HepG2 (cell line): ENCODE measurements at regions not wholly inside any gene's neighbourhood (a gene's known extent, or its start where the extent isn't known, plus 50 kb on each side); places are given as distances from the start of the nearest gene placed in this dataset.

Experiments used
- ATAC-seq: fragments of 200-7000 bp; cut with Tn5 transposase; 3 replicates; pipeline ENCODE4 v1.9.1; 2020; ENCODE audit warnings: mild to moderate bottlenecking, moderate library complexity
- BruUV-seq: library from RNA; stranded (reverse); fragments of 400-500 nt; replicated peaks from 2 replicates; lab custom pipeline; 2021; lab: Mats Ljungman, UMichigan
- CTCF ChIA-PET: fragments of 300-600 bp; formaldehyde crosslinking; extraction: SDS; loops from one replicate; lab custom pipeline; 2021; ENCODE audit warnings: low total read pairs, inconsistent platforms, low intra/inter-chr PET ratio; lab: Yijun Ruan, JAX
- POLR2A ChIA-PET: fragments of 350-600 bp; sonication (Branson Sonifier 250); formaldehyde crosslinking; loops from one replicate; lab custom pipeline; 2020; ENCODE audit warnings: antibody characterized with exemption, inconsistent platforms; lab: Yijun Ruan, JAX
- DNase-seq: peaks from one replicate; pipeline ENCODE4 v3.0.0-alpha.2; 2015; ENCODE audit warnings: low spot score
- FAIRE-seq: peaks from 3 replicates; lab custom pipeline; 2011; peaks lifted over from hg19 to GRCh38; lab: Jason Lieb, UNC
- H2AFZ ChIP-seq: one replicate; pipeline ENCODE4 v1.6.1; 2011; ENCODE audit warnings: low read length, inconsistent platforms
- H3K27ac ChIP-seq: fragments of 300-600 bp; 3 replicates; pipeline ENCODE4 v1.8.0; 2011; ENCODE audit warnings: mixed run types, mild to moderate bottlenecking, mixed read lengths, low read length, inconsistent platforms; ENCODE audit not compliant: insufficient read depth; ENCODE audit errors: extremely low read length
- H3K27me3 ChIP-seq, 2 experiments: fragments of 200-600 bp in 1 of 2; 2 replicates in 1 of 2; 3 replicates in 1 of 2; pipeline versions ENCODE4 v1.6.0 to v1.8.0; 2011; ENCODE audit warnings: low read length in 2 of 2, mild to moderate bottlenecking in 2 of 2, moderate library complexity in 2 of 2, inconsistent platforms in 1 of 2; ENCODE audit not compliant: insufficient read depth in 2 of 2, control insufficient read depth in 1 of 2
- H3K36me3 ChIP-seq, 2 experiments: fragments of 200-600 bp in 1 of 2; replicated peaks in 1 of 2; 2 replicates in 1 of 2; 3 replicates in 1 of 2; pipeline versions ENCODE4 v1.5.1 to v1.8.0; 2011; ENCODE audit warnings: low read length in 2 of 2, inconsistent platforms in 1 of 2; ENCODE audit not compliant: insufficient read depth in 2 of 2, control insufficient read depth in 1 of 2
- H3K4me1 ChIP-seq: 2 replicates; pipeline ENCODE4 v1.5.1; 2012; ENCODE audit warnings: low read length, inconsistent platforms; ENCODE audit not compliant: insufficient read depth
- H3K4me2 ChIP-seq: 2 replicates; pipeline ENCODE4 v1.6.0; 2011; ENCODE audit warnings: low read depth, low read length, inconsistent platforms
- H3K4me3 ChIP-seq, 3 experiments: fragments of 200-600 bp in 1 of 3; sonication (generic), shearing (Covaris generic) in 1 of 3; replicated peaks in 1 of 3; 2 replicates each; pipeline ENCODE4 v1.5.1; 2011 to 2016; ENCODE audit warnings: low read length in 3 of 3, inconsistent platforms in 2 of 3, low read depth in 2 of 3, mild to moderate bottlenecking in 2 of 3, control low read depth in 1 of 3, mixed read lengths in 1 of 3; ENCODE audit not compliant: insufficient read depth in 1 of 3
- H3K79me2 ChIP-seq: one replicate; pipeline ENCODE4 v1.6.1; 2011; ENCODE audit warnings: low read length, inconsistent platforms; ENCODE audit not compliant: insufficient read depth
- H3K9ac ChIP-seq: 2 replicates; pipeline ENCODE4 v1.6.0; 2011; ENCODE audit warnings: mild to moderate bottlenecking, low read depth, low read length, inconsistent platforms; ENCODE audit not compliant: insufficient read depth
- H3K9me3 ChIP-seq: 2 replicates; pipeline ENCODE4 v1.5.1; 2012; ENCODE audit warnings: mild to moderate bottlenecking, low read length
- H4K20me1 ChIP-seq: 2 replicates; pipeline ENCODE4 v1.6.0; 2011; ENCODE audit warnings: inconsistent platforms, mild to moderate bottlenecking, low read length, moderate library complexity; ENCODE audit not compliant: insufficient read depth
- CCAR2 ChIP-seq: fragments of 200-400 bp; formaldehyde crosslinking; optimal IDR thresholded peaks from 2 replicates; pipeline ENCODE3; 2018; ENCODE audit warnings: low read depth, mild to moderate bottlenecking, low read length, moderate library complexity
- CEBPG ChIP-seq: IDR thresholded peaks from 2 replicates; pipeline ENCODE4 v1.6.1; 2016
- CHCHD3 ChIP-seq: sonication (generic); formaldehyde crosslinking; IDR thresholded peaks from 2 replicates; pipeline ENCODE4 v1.8.0; 2022; ENCODE audit warnings: mild to moderate bottlenecking, missing genetic modification reagents, moderate library complexity
- FIP1L1 ChIP-seq: fragments of 200-400 bp; formaldehyde crosslinking; IDR thresholded peaks from 2 replicates; pipeline ENCODE4 v1.6.1; 2018; ENCODE audit warnings: low read depth, mild to moderate bottlenecking, low read length, moderate library complexity, borderline replicate concordance; ENCODE audit not compliant: insufficient read depth
- HDAC2 ChIP-seq: sonication (generic); formaldehyde crosslinking; IDR thresholded peaks from 2 replicates; pipeline ENCODE4 v1.4.0; 2020; ENCODE audit warnings: missing genetic modification reagents
- KLF12 ChIP-seq: sonication (generic); formaldehyde crosslinking; IDR thresholded peaks from 2 replicates; pipeline ENCODE4 v1.4.0; 2020; ENCODE audit warnings: missing genetic modification reagents, borderline replicate concordance
- NFATC3 ChIP-seq: sonication (generic); formaldehyde crosslinking; IDR thresholded peaks from 2 replicates; pipeline ENCODE4 v1.5.1; 2020; ENCODE audit warnings: mild to moderate bottlenecking, missing genetic modification reagents
- SP1 ChIP-seq, 2 experiments: fragments of 450-650 bp in 1 of 2; sonication (generic) in 1 of 2; formaldehyde crosslinking in 1 of 2; IDR thresholded peaks; 2 replicates each; pipeline versions ENCODE4 v1.4.0 to v1.6.1; 2016 to 2020; ENCODE audit warnings: missing genetic modification reagents in 1 of 2
- SRSF1 ChIP-seq: fragments of 200-400 bp; formaldehyde crosslinking; optimal IDR thresholded peaks from 2 replicates; pipeline ENCODE3; 2017; ENCODE audit warnings: mild to moderate bottlenecking, low read depth, low read length, moderate library complexity
- U2AF1 ChIP-seq: fragments of 200-400 bp; formaldehyde crosslinking; optimal IDR thresholded peaks from 2 replicates; pipeline ENCODE3; 2017; ENCODE audit warnings: mild to moderate bottlenecking, low read depth, low read length
- ZC3H4 ChIP-seq: sonication (generic); formaldehyde crosslinking; IDR thresholded peaks from 2 replicates; pipeline ENCODE4 v1.4.0; 2020; ENCODE audit warnings: missing genetic modification reagents, borderline replicate concordance
- ZNF124 ChIP-seq: sonication (generic); formaldehyde crosslinking; IDR thresholded peaks from 2 replicates; pipeline ENCODE4 v1.4.0; 2020; ENCODE audit warnings: missing genetic modification reagents
- ZNF34 ChIP-seq: sonication (generic); formaldehyde crosslinking; IDR thresholded peaks from 2 replicates; pipeline ENCODE4 v1.4.0; 2020; ENCODE audit warnings: mild to moderate bottlenecking, missing genetic modification reagents, borderline replicate concordance
- ZNF543 ChIP-seq: sonication (generic); formaldehyde crosslinking; IDR thresholded peaks from 2 replicates; pipeline ENCODE4 v1.4.0; 2020; ENCODE audit warnings: mild to moderate bottlenecking, missing genetic modification reagents
- ZNF607 ChIP-seq: sonication (generic); formaldehyde crosslinking; IDR thresholded peaks from 2 replicates; pipeline ENCODE4 v1.5.1; 2020; ENCODE audit warnings: missing genetic modification reagents, mild to moderate bottlenecking, borderline replicate concordance
- ZNF777 ChIP-seq: sonication (generic); formaldehyde crosslinking; IDR thresholded peaks from 2 replicates; pipeline ENCODE4 v1.4.0; 2020; ENCODE audit warnings: missing genetic modification reagents
- ZSCAN5A ChIP-seq: sonication (generic); formaldehyde crosslinking; IDR thresholded peaks from 2 replicates; pipeline ENCODE4 v1.8.0; 2022; ENCODE audit warnings: mild to moderate bottlenecking, missing genetic modification reagents, borderline replicate concordance
- WGBS: methylation state at CpG from one replicate; pipeline ENCODE4 v1.1.6; 2017; ENCODE audit warnings: low lambda C conversion rate; 5-methylcytosine and 5-hydroxymethylcytosine counted together
- in situ Hi-C: cut with HindIII; loops from 2 replicates; pipeline ENCODE4 v1.10.0; 2017; ENCODE audit warnings: low pct_unique_long_range_greater_than_20kb; ENCODE audit not compliant: extremely low pct_ligation_motif_present
- intact Hi-C: fragments of 100-400 bp; cut with micrococcal nuclease; formaldehyde crosslinking; loops from one replicate; pipeline ENCODE4 v1.10.0; 2022; ENCODE audit not compliant: unreplicated experiment
- TF ChIP-seq, protein P1 (sequence below): sonication (generic); formaldehyde crosslinking; IDR thresholded peaks from 2 replicates; pipeline ENCODE4 v1.4.0; 2020; ENCODE audit warnings: missing genetic modification reagents, borderline replicate concordance

- TF ChIP-seq, protein P1, sequence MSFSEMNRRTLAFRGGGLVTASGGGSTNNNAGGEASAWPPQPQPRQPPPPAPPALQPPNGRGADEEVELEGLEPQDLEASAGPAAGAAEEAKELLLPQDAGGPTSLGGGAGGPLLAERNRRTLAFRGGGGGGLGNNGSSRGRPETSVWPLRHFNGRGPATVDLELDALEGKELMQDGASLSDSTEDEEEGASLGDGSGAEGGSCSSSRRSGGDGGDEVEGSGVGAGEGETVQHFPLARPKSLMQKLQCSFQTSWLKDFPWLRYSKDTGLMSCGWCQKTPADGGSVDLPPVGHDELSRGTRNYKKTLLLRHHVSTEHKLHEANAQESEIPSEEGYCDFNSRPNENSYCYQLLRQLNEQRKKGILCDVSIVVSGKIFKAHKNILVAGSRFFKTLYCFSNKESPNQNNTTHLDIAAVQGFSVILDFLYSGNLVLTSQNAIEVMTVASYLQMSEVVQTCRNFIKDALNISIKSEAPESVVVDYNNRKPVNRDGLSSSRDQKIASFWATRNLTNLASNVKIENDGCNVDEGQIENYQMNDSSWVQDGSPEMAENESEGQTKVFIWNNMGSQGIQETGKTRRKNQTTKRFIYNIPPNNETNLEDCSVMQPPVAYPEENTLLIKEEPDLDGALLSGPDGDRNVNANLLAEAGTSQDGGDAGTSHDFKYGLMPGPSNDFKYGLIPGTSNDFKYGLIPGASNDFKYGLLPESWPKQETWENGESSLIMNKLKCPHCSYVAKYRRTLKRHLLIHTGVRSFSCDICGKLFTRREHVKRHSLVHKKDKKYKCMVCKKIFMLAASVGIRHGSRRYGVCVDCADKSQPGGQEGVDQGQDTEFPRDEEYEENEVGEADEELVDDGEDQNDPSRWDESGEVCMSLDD (CRISPR knock-in tag) = no peak
- TF ChIP-seq ZNF124 (no peak), ZNF34 (CRISPR knock-in tag) (no peak), SP1 (IDR thresholded peaks at IDR 0.05) (no peak), SP1 (CRISPR knock-in tag; IDR thresholded peaks at IDR 0.05) (no peak)
Observed at GRCh38 chr3:30440880-30441279, 165.5 kb upstream of the TGFBR2 start (continued).

DNA sequence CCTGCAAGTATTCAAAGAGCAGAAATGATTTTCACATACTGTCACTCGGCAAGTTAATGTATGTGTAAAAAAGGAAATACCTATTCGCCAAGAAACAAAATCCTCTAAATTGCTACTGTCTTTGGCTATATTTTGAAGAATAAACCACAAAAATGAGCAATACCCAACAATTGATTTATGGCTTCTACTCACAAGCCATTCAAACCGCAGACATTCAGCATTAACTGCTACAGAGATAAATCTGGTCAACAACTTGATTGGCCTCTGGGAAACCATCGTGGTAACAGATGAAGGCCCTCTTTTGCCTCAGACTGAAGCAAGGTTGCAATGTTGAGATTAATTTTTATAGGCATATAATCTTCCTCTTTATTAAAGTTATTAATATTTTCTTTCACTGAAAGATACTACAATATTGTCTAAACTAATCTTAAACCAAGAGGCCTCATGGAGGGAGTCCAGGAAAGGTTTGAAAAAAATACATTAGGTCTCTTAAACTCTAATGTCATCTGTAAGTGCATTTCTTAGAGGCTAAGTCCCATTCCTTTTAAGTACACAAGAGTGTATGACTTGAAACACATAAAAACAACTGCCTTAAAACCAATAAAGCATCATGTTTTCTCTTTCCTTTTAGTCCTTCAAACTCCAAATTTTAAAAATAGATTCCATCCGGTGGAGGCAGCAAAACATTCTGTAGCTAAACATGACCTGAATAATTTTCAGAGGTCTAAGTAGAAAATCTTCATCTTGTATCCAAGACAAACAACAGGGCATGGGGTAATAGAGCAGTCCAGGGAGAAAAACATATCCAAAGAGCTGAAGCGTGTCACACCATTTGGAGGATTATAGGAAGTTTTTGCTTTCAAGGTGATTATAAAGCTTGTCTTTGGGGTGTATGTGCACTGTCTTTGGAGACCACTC lies 162.4 kb upstream of the TGFBR2 start:
- H3K4me1 ChIP-seq = peaks cover 19% of the 10 kb centered on the region
- H3K79me2 ChIP-seq = no peaks in the 10 kb centered on the region
- no peaks in the 10 kb centered on the region for H3K27me3 ChIP-seq
- FAIRE-seq = no peak
- H3K4me2 ChIP-seq = no peak overlapping the region
- ChIA-PET CTCF (no interaction called here), POLR2A (no interaction called here)
- H2AFZ ChIP-seq = peak overlapping the region; percentile 64
- H3K27ac ChIP-seq = no peak overlapping the region
- in situ Hi-C loops = no loop called here
- 87% methylated on average over 6 of the region's 6 CpGs for WGBS
- H4K20me1 ChIP-seq = no peaks in the 10 kb centered on the region
- no peak for ATAC-seq
- H3K9ac ChIP-seq = no peak overlapping the region
- BruUV-seq = no TSS peak
- no peaks in the 10 kb centered on the region for H3K36me3 ChIP-seq
- no peak for DNase-seq
- no peak overlapping the region for H3K4me3 ChIP-seq
- intact Hi-C loops = no loop called here
- no peaks in the 10 kb centered on the region for H3K9me3 ChIP-seq
- TF ChIP-seq ZNF607 (CRISPR knock-in tag) (no peak), ZSCAN5A (CRISPR knock-in tag) (no peak), HDAC2 (CRISPR knock-in tag) (no peak), KLF12 (no peak), NFATC3 (no peak), U2AF1 (no peak), SRSF1 (no peak), CCAR2 (no peak), CEBPG (CRISPR knock-in tag) (no peak), CHCHD3 (CRISPR knock-in tag) (no peak), ZNF777 (CRISPR knock-in tag) (no peak), FIP1L1 (no peak), ZNF543 (CRISPR knock-in tag) (no peak), ZC3H4 (CRISPR knock-in tag) (no peak), ZNF34 (CRISPR knock-in tag) (no peak)
